Right lobe of liver (tissue), 4 donors: ENCODE measurements at regions not wholly inside any gene's neighbourhood (a gene's known extent, or its start where the extent isn't known, plus 50 kb on each side); places are given as distances from the start of the nearest gene placed in this dataset.

ENCODE experiments used
- POLR2A ChIP-seq: fragments of 450-650 bp; IDR thresholded peaks from one replicate; pipeline ENCODE4 v1.6.1; 2017; ENCODE audit warnings: antibody characterized with exemption, mild to moderate bottlenecking
- TF ChIP-seq, protein P1 (sequence below), 4 donors: fragments of 200-600 bp in 3 of 4; fragments of 450-650 bp in 1 of 4; IDR thresholded peaks; one replicate each; pipeline versions ENCODE4 v1.5.1 to v1.8.0; 2016 to 2022; ENCODE audit warnings: antibody characterized with exemption in 4 of 4, mild to moderate bottlenecking in 2 of 4
- donor health status: DM: no; HTN: no; CAD: no.
- donor health status: DM: no; HTN: no; CAD: no.
- donor health status: DM: no; HTN: yes; CAD: no.

DNA sequence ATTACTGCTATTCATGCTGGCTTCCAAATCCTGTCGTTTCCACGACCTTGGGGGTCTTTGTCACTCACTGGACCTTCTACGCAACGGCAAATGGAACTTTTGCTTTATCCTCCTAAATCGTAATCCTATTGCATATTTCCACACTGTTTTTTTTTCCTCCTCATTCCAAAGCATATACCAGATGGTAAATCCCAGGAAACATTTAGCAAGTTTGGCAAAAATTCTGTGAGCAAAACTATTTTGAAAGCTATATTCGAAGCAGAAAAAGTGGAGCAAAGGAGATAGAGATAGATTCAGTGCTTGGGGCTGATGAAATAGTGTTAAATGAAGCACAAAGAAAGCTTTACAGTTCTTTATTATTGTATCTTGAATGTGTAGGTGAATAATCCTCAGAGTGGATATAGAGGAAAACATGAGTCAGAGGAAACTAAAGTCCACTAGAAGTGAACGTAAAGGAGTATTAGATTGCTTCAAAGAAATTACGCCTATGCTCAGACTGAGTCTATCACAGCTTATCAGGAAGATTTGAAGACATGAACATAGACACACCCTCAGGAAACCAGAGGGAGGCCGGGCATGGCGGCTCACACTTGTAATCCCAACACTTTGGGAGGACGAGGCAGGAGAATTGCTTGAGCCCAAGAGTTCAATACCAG lies 50.2 kb upstream of the FAM9A start:
- TF ChIP-seq, protein P1, sequence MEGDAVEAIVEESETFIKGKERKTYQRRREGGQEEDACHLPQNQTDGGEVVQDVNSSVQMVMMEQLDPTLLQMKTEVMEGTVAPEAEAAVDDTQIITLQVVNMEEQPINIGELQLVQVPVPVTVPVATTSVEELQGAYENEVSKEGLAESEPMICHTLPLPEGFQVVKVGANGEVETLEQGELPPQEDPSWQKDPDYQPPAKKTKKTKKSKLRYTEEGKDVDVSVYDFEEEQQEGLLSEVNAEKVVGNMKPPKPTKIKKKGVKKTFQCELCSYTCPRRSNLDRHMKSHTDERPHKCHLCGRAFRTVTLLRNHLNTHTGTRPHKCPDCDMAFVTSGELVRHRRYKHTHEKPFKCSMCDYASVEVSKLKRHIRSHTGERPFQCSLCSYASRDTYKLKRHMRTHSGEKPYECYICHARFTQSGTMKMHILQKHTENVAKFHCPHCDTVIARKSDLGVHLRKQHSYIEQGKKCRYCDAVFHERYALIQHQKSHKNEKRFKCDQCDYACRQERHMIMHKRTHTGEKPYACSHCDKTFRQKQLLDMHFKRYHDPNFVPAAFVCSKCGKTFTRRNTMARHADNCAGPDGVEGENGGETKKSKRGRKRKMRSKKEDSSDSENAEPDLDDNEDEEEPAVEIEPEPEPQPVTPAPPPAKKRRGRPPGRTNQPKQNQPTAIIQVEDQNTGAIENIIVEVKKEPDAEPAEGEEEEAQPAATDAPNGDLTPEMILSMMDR (IDR thresholded peaks at IDR 0.05): no peak
- no peak for TF ChIP-seq POLR2A
